HCT116 (cell line): ENCODE measurements at regions not wholly inside any gene's neighbourhood (a gene's known extent, or its start where the extent isn't known, plus 50 kb on each side); places are given as distances from the start of the nearest gene placed in this dataset.

ENCODE experiments used
- ATAC-seq: fragments of 200-7000 bp; cut with Tn5 transposase; 2 replicates; pipeline ENCODE4 v1.9.1; 2020; ENCODE audit warnings: mild to moderate bottlenecking, moderate library complexity
- BruUV-seq: library from RNA; stranded (reverse); fragments of 400-500 nt; replicated peaks from 2 replicates; lab custom pipeline; 2021; lab: Mats Ljungman, UMichigan
- CTCF ChIA-PET: fragments of 300-600 bp; sonication (Branson Sonifier 250); formaldehyde crosslinking; loops from one replicate; lab custom pipeline; 2021; ENCODE audit warnings: antibody characterized with exemption; lab: Charles Lee
- POLR2A ChIA-PET: fragments of 300-600, 350-600 bp; sonication (Branson Sonifier 250); formaldehyde crosslinking; loops from one replicate; lab custom pipeline; 2021; ENCODE audit warnings: antibody characterized with exemption; lab: Charles Lee
- RAD21 ChIA-PET, 2 experiments: fragments of 300-600 bp; sonication (Branson Sonifier 250); formaldehyde crosslinking; loops; one replicate each; lab custom pipeline; 2023; ENCODE audit warnings: low total read pairs in 2 of 2; ENCODE audit not compliant: uncharacterized antibody in 2 of 2, unreplicated experiment in 2 of 2, low non-redundant PET in 1 of 2; lab: Charles Lee
- DNase-seq: peaks from one replicate; pipeline ENCODE4 v3.0.0-alpha.2; 2010; ENCODE audit warnings: low read depth, low spot score
- H2AFZ ChIP-seq: fragments of 200-600 bp; shearing (Covaris generic), sonication (generic); 2 replicates; pipeline ENCODE4 v1.6.1; 2017; ENCODE audit warnings: low read depth, mixed run types, mixed read lengths, antibody characterized with exemption, low read length; ENCODE audit not compliant: poor library complexity, severe bottlenecking
- H3K27ac ChIP-seq: 2 replicates; pipeline ENCODE4 v1.5.1; 2012; ENCODE audit warnings: low read depth, low read length
- H3K27me3 ChIP-seq: fragments of 200-600 bp; sonication (generic); 2 replicates; pipeline ENCODE4 v1.6.1; 2016; ENCODE audit warnings: mixed run types, low read length, mixed read lengths; ENCODE audit not compliant: insufficient read depth
- H3K36me3 ChIP-seq, 2 experiments: fragments of 200-500 bp in 1 of 2; fragments of 200-600 bp in 1 of 2; sonication (Bioruptor generic) in 1 of 2; sonication (generic) in 1 of 2; 2 replicates each; pipeline versions ENCODE4 v1.5.1 to v1.6.1; 2014 to 2016; ENCODE audit warnings: low read length in 2 of 2, inconsistent platforms in 1 of 2, mixed read lengths in 1 of 2, mixed run types in 1 of 2; ENCODE audit not compliant: insufficient read depth in 2 of 2, control insufficient read depth in 1 of 2
- H3K4me1 ChIP-seq, 2 experiments: fragments of 200-600 bp in 1 of 2; sonication (generic) in 1 of 2; 2 replicates each; pipeline versions ENCODE4 v1.5.1 to v1.6.1; 2012 to 2017; ENCODE audit warnings: low read length in 2 of 2, inconsistent platforms in 1 of 2, mild to moderate bottlenecking in 1 of 2, mixed read lengths in 1 of 2, mixed run types in 1 of 2, moderate library complexity in 1 of 2; ENCODE audit not compliant: insufficient read depth in 2 of 2, control insufficient read depth in 1 of 2
- H3K4me2 ChIP-seq: fragments of 200-600 bp; sonication (generic); 2 replicates; pipeline ENCODE4 v1.6.1; 2017; ENCODE audit warnings: mixed run types, low read length, mixed read lengths
- H3K4me3 ChIP-seq, 2 experiments: fragments of 200-600 bp in 1 of 2; sonication (generic) in 1 of 2; replicated peaks in 1 of 2; 2 replicates each; pipeline ENCODE4 v1.5.1; 2011 to 2016; ENCODE audit warnings: low read length in 2 of 2, control low read depth in 1 of 2, low read depth in 1 of 2, mild to moderate bottlenecking in 1 of 2, mixed read lengths in 1 of 2, mixed run types in 1 of 2
- H3K79me2 ChIP-seq: fragments of 200-600 bp; sonication (generic); 2 replicates; pipeline ENCODE4 v1.6.1; 2017; ENCODE audit warnings: mild to moderate bottlenecking, mixed run types, low read length, moderate library complexity, mixed read lengths; ENCODE audit not compliant: insufficient read depth
- H3K9ac ChIP-seq: fragments of 200-600 bp; sonication (generic); 2 replicates; pipeline ENCODE4 v1.6.1; 2016; ENCODE audit warnings: low read length, mixed read lengths
- H3K9me2 ChIP-seq: fragments of 200-600 bp; sonication (generic), shearing (Covaris generic); 2 replicates; pipeline ENCODE4 v1.6.1; 2017; ENCODE audit warnings: mixed run types, mild to moderate bottlenecking, moderate library complexity; ENCODE audit not compliant: insufficient read depth
- H3K9me3 ChIP-seq, 2 experiments: fragments of 200-500 bp in 1 of 2; fragments of 200-600 bp in 1 of 2; sonication (Bioruptor generic) in 1 of 2; sonication (generic) in 1 of 2; 2 replicates each; pipeline ENCODE4 v1.6.1; 2014 to 2017; ENCODE audit warnings: low read length in 2 of 2, mixed read lengths in 2 of 2, inconsistent platforms in 1 of 2, low read depth in 1 of 2, mild to moderate bottlenecking in 1 of 2, mixed run types in 1 of 2, moderate library complexity in 1 of 2; ENCODE audit not compliant: control insufficient read depth in 1 of 2, insufficient read depth in 1 of 2
- H4K20me1 ChIP-seq: fragments of 200-600 bp; sonication (generic), shearing (Covaris generic); 2 replicates; pipeline ENCODE4 v1.6.1; 2017; ENCODE audit warnings: mixed run types, mild to moderate bottlenecking, moderate library complexity; ENCODE audit not compliant: insufficient read depth
- CEBPB ChIP-seq: IDR thresholded peaks from 2 replicates; pipeline ENCODE4 v1.6.1; 2012; ENCODE audit warnings: low read depth
- ELF1 ChIP-seq: IDR thresholded peaks from 2 replicates; pipeline ENCODE4 v1.6.1; 2012; ENCODE audit warnings: low read depth, borderline replicate concordance
- FOSL1 ChIP-seq: IDR thresholded peaks from 2 replicates; pipeline ENCODE4 v1.6.1; 2012; ENCODE audit warnings: low read depth
- JUND ChIP-seq: IDR thresholded peaks from 2 replicates; pipeline ENCODE4 v1.6.1; 2012
- POLR2A ChIP-seq: IDR thresholded peaks from 2 replicates; pipeline ENCODE4 v1.7.0; 2011; ENCODE audit warnings: borderline replicate concordance; ENCODE audit not compliant: insufficient read depth, insufficient read length; ENCODE audit errors: extremely low read depth
- POLR2AphosphoS5 ChIP-seq: IDR thresholded peaks from 2 replicates; pipeline ENCODE4 v1.6.1; 2011; ENCODE audit warnings: mild to moderate bottlenecking, low read depth, low read length, moderate library complexity
- RAD21 ChIP-seq: IDR thresholded peaks from 2 replicates; pipeline ENCODE4 v1.6.1; 2012; ENCODE audit warnings: low read depth, mild to moderate bottlenecking
- SIN3A ChIP-seq: IDR thresholded peaks from 2 replicates; pipeline ENCODE4 v1.6.1; 2012; ENCODE audit warnings: low read depth
- SP1 ChIP-seq: IDR thresholded peaks from 2 replicates; pipeline ENCODE4 v1.6.1; 2012; ENCODE audit warnings: low read depth
- SRF ChIP-seq: IDR thresholded peaks from 2 replicates; pipeline ENCODE4 v1.6.1; 2012; ENCODE audit warnings: low read depth
- ZNF274 ChIP-seq: fragments of 200-500 bp; sonication (Bioruptor generic); IDR thresholded peaks from 2 replicates; pipeline ENCODE4 v1.6.1; 2014; ENCODE audit warnings: mild to moderate bottlenecking, low read depth, low read length, inconsistent platforms
- intact Hi-C: fragments of 100-400 bp; cut with micrococcal nuclease; formaldehyde crosslinking; loops from 2 replicates; pipeline ENCODE4 v1.10.0; 2022
- TF ChIP-seq, protein P1 (sequence below): IDR thresholded peaks from 2 replicates; pipeline ENCODE4 v1.6.1; 2012
- TF ChIP-seq, protein P2 (sequence below): IDR thresholded peaks from 2 replicates; pipeline ENCODE4 v1.6.1; 2012; ENCODE audit warnings: low read depth
- TF ChIP-seq, protein P3 (sequence below): IDR thresholded peaks from 2 replicates; pipeline ENCODE4 v1.6.1; 2011; ENCODE audit warnings: mild to moderate bottlenecking, low read length, moderate library complexity; ENCODE audit not compliant: insufficient replicate concordance; ENCODE audit errors: extremely low read depth
- TF ChIP-seq, protein P4 (sequence below): IDR thresholded peaks from 2 replicates; pipeline ENCODE4 v1.6.1; 2012

DNA sequence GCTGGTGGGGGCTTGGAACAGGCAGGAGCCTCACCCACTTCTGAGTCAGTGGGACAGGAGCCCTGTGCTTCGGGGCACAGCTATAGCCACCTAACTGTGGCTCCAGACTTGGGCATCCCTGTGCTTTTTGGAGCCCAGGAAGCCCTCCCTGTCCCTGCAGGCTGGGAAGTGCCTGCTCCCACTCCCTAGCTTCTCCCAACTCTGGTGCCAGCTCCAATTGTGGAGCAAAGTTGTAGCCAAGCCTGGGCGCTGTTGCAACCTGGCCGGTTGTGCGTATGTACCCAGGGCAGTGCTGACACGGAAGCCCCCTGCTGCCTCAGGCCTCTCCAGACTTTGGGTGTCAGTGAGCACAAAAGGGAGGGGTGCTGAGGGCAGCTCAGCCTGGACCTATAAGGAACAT, 601.7 kb upstream of the GJE1 start:
- no peak for ATAC-seq
- DNase-seq = no peak

DNA sequence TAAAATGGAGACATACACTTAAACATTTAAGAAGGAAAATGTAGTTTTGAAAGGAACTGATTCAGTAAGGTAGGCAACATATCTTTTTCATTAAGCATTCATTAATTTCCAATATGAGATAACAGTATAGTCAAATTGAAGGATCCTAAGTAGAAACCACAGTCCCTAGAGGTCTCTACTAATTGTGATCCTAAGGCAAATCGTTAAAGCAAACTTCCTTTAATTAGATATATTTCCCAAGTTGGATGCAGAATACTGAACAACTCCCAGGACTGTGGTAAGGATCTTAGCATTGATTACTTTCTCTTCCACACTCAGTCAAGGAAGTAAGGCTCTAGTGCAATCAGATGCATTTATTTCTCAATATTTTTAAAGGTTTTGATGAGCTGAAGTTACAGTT, 604.1 kb upstream of the GJE1 start:
- ChIA-PET RAD21 (no interaction called here), POLR2A (no interaction called here), CTCF (no interaction called here)
- Histone ChIP-seq H3K79me2 (no peaks in the 10 kb centered on the region), H2AFZ (no peak overlapping the region), H3K36me3 (no peaks in the 10 kb centered on the region), H3K9me3 (no peaks in the 10 kb centered on the region), H4K20me1 (no peaks in the 10 kb centered on the region), H3K4me1 (no peaks in the 10 kb centered on the region), H3K4me3 (no peak overlapping the region), H3K27ac (no peak overlapping the region), H3K27me3 (no peaks in the 10 kb centered on the region), H3K4me2 (no peak overlapping the region), H3K9me2 (no peaks in the 10 kb centered on the region), H3K9ac (no peak overlapping the region)
- intact Hi-C loops = no loop called here
- BruUV-seq = no TSS peak
- no peak for ATAC-seq
- no peak for DNase-seq
- no peak for TF ChIP-seq ELF1
- TF ChIP-seq RAD21 = no peak
- TF ChIP-seq, protein P1, sequence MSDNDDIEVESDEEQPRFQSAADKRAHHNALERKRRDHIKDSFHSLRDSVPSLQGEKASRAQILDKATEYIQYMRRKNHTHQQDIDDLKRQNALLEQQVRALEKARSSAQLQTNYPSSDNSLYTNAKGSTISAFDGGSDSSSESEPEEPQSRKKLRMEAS = no peak
- no peak for TF ChIP-seq POLR2AphosphoS5
- TF ChIP-seq, protein P2, sequence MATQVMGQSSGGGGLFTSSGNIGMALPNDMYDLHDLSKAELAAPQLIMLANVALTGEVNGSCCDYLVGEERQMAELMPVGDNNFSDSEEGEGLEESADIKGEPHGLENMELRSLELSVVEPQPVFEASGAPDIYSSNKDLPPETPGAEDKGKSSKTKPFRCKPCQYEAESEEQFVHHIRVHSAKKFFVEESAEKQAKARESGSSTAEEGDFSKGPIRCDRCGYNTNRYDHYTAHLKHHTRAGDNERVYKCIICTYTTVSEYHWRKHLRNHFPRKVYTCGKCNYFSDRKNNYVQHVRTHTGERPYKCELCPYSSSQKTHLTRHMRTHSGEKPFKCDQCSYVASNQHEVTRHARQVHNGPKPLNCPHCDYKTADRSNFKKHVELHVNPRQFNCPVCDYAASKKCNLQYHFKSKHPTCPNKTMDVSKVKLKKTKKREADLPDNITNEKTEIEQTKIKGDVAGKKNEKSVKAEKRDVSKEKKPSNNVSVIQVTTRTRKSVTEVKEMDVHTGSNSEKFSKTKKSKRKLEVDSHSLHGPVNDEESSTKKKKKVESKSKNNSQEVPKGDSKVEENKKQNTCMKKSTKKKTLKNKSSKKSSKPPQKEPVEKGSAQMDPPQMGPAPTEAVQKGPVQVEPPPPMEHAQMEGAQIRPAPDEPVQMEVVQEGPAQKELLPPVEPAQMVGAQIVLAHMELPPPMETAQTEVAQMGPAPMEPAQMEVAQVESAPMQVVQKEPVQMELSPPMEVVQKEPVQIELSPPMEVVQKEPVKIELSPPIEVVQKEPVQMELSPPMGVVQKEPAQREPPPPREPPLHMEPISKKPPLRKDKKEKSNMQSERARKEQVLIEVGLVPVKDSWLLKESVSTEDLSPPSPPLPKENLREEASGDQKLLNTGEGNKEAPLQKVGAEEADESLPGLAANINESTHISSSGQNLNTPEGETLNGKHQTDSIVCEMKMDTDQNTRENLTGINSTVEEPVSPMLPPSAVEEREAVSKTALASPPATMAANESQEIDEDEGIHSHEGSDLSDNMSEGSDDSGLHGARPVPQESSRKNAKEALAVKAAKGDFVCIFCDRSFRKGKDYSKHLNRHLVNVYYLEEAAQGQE = no peak

More for the DNA sequence above, 601.7 kb upstream of the GJE1 start:
- Histone ChIP-seq H2AFZ (no peak overlapping the region), H3K4me1 (no peaks in the 10 kb centered on the region), H3K9me3 (no peaks in the 10 kb centered on the region), H3K4me2 (no peak overlapping the region), H3K27ac (no peak overlapping the region), H3K36me3 (no peaks in the 10 kb centered on the region), H4K20me1 (no peaks in the 10 kb centered on the region), H3K9ac (no peak overlapping the region), H3K79me2 (no peaks in the 10 kb centered on the region), H3K4me3 (no peak overlapping the region), H3K27me3 (no peaks in the 10 kb centered on the region)
- POLR2A ChIA-PET = no interaction called here
- intact Hi-C loops = no loop called here
- BruUV-seq = no TSS peak
- CTCF ChIA-PET = no interaction called here
- RAD21 ChIA-PET = no interaction called here
- TF ChIP-seq, protein P3, sequence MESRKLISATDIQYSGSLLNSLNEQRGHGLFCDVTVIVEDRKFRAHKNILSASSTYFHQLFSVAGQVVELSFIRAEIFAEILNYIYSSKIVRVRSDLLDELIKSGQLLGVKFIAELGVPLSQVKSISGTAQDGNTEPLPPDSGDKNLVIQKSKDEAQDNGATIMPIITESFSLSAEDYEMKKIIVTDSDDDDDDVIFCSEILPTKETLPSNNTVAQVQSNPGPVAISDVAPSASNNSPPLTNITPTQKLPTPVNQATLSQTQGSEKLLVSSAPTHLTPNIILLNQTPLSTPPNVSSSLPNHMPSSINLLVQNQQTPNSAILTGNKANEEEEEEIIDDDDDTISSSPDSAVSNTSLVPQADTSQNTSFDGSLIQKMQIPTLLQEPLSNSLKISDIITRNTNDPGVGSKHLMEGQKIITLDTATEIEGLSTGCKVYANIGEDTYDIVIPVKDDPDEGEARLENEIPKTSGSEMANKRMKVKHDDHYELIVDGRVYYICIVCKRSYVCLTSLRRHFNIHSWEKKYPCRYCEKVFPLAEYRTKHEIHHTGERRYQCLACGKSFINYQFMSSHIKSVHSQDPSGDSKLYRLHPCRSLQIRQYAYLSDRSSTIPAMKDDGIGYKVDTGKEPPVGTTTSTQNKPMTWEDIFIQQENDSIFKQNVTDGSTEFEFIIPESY = no peak
- TF ChIP-seq JUND = no peak
- no peak for TF ChIP-seq SIN3A
- TF ChIP-seq CEBPB = no peak
- no peak for TF ChIP-seq SP1
- TF ChIP-seq, protein P4, sequence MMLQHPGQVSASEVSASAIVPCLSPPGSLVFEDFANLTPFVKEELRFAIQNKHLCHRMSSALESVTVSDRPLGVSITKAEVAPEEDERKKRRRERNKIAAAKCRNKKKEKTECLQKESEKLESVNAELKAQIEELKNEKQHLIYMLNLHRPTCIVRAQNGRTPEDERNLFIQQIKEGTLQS = no peak
- no peak for TF ChIP-seq ZNF274
- TF ChIP-seq FOSL1 = no peak
- TF ChIP-seq SRF = no peak
- no peak for TF ChIP-seq POLR2AphosphoS5
- TF ChIP-seq POLR2A = no peak
- TF ChIP-seq, all 23 proteins: peak for 0
- H3K9me2 ChIP-seq = no peaks in the 10 kb centered on the region
